Thymus (tissue), 11 donors: ENCODE measurements at regions not wholly inside any gene's neighbourhood (a gene's known extent, or its start where the extent isn't known, plus 50 kb on each side); places are given as distances from the start of the nearest gene placed in this dataset.

Source experiments
- DNase-seq, 9 donors: peaks; one replicate each; pipeline ENCODE4 v3.0.0-alpha.2; 2013; ENCODE audit warnings: low spot score in 9 of 9, low read depth in 6 of 9, missing footprints in 1 of 9
- H3K27ac ChIP-seq, 2 donors: one replicate each; pipeline ENCODE4 v1.5.1; 2013; ENCODE audit warnings: control low read depth in 1 of 2, low read depth in 1 of 2, low read length in 1 of 2, mild to moderate bottlenecking in 1 of 2, moderate library complexity in 1 of 2
- H3K27me3 ChIP-seq, 2 donors: one replicate each; pipeline ENCODE4 v1.5.1; 2013; ENCODE audit warnings: low read length in 1 of 2; ENCODE audit not compliant: control insufficient read depth in 2 of 2, insufficient read depth in 1 of 2
- H3K36me3 ChIP-seq, 2 donors: one replicate each; pipeline ENCODE4 v1.5.1; 2013; ENCODE audit warnings: low read length in 1 of 2, mild to moderate bottlenecking in 1 of 2, moderate library complexity in 1 of 2; ENCODE audit not compliant: control insufficient read depth in 2 of 2, insufficient read depth in 2 of 2
- H3K4me1 ChIP-seq, 2 donors: one replicate each; pipeline ENCODE4 v1.5.1; 2013; ENCODE audit warnings: low read length in 2 of 2; ENCODE audit not compliant: control insufficient read depth in 2 of 2, insufficient read depth in 2 of 2
- H3K4me3 ChIP-seq, 2 donors: one replicate each; pipeline ENCODE4 v1.5.1; 2013; ENCODE audit warnings: low read length in 2 of 2, control low read depth in 1 of 2, mild to moderate bottlenecking in 1 of 2
- H3K9me3 ChIP-seq, 2 donors: one replicate each; pipeline ENCODE4 v1.5.1; 2013; ENCODE audit warnings: low read length in 1 of 2, mild to moderate bottlenecking in 1 of 2; ENCODE audit not compliant: control insufficient read depth in 2 of 2, insufficient read depth in 1 of 2
- WGBS: extraction: QIAGEN DNeasy Blood & Tissue Kit; methylation state at CpG from one replicate; pipeline ENCODE4 v1.1.7; 2013; 5-methylcytosine and 5-hydroxymethylcytosine counted together
- donor health status: healthy.

DNA sequence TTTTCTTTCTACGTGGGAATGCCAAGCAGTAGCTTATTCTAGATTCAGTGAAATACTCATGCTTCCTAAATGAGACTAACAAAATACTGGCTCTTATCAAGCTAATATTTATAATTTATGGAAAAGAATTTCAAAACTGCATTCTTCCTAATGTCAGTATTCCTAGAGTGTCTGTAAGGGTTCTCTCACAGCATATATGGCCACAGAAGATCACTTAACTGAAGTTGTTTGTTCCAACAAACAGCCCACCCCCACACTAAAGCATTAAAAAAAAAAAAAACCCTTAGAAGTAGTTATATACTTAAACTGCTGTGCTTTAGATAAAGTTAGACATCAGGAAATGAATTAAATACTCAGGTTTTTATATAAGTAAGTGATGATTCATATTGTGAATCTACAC, 247.7 kb upstream of the HSF2 start:
- WGBS = 93% methylated on average over 1 of the region's 1 CpG

DNA sequence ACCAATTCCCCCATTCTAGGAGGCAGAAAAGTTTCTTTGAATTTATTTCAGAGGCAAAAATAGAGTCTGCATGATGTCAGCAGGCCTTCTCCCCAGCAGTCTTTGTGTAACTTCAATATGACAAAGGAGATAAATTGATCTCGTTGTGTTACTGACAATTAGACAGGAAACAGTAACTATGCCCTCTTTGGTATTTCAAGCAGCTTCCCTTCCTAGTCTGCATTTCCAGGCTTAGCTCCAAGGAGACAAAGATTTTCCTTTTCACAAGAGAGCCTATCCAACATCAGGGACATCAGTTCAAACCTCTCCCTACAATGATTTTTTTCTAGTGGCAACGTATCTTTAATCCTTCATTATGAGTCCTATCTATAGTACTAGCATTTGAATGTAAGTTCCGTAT, 245.9 kb upstream of the HSF2 start:
- WGBS = 76% methylated on average over 3 of the region's 3 CpGs

More for the DNA sequence above, 247.7 kb upstream of the HSF2 start:
- DNase-seq = no peak
- Histone ChIP-seq H3K27ac (no peak overlapping the region), H3K27me3 (no peaks in the 10 kb centered on the region), H3K4me1 (no peaks in the 10 kb centered on the region), H3K36me3 (no peaks in the 10 kb centered on the region), H3K9me3 (no peaks in the 10 kb centered on the region), H3K4me3 (no peak overlapping the region)

DNA sequence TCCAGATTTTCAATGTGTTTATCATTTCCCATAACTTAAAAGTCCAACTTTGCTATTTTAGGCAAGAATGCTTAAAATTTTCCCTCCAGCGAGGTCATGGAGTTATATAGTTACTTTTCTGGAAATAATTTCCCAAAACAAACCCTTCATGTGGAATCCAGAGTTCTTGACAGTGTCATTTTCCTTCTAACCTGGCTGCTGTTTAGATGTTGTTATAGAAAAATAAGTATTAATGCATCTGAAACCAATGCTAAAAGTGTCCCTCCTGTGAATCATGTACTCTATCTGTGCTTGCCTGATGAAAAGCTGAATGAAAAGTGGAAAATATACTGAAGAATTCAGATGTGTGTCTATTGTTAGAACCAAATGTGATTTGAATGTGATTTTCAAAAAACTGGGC, 245.3 kb upstream of the HSF2 start:
- Histone ChIP-seq H3K27ac (no peak overlapping the region), H3K4me3 (no peak overlapping the region), H3K36me3 (no peaks in the 10 kb centered on the region), H3K27me3 (no peaks in the 10 kb centered on the region), H3K4me1 (no peaks in the 10 kb centered on the region), H3K9me3 (no peaks in the 10 kb centered on the region)
- 94% methylated on average over 1 of the region's 1 CpG for WGBS
- DNase-seq = no peak

More for the DNA sequence above, 245.9 kb upstream of the HSF2 start:
- no peaks in the 10 kb centered on the region for H3K9me3 ChIP-seq
- no peaks in the 10 kb centered on the region for H3K36me3 ChIP-seq
- no peak for DNase-seq
- H3K4me1 ChIP-seq = no peaks in the 10 kb centered on the region
- no peak overlapping the region for H3K27ac ChIP-seq
- no peak overlapping the region for H3K4me3 ChIP-seq
- no peaks in the 10 kb centered on the region for H3K27me3 ChIP-seq

DNA sequence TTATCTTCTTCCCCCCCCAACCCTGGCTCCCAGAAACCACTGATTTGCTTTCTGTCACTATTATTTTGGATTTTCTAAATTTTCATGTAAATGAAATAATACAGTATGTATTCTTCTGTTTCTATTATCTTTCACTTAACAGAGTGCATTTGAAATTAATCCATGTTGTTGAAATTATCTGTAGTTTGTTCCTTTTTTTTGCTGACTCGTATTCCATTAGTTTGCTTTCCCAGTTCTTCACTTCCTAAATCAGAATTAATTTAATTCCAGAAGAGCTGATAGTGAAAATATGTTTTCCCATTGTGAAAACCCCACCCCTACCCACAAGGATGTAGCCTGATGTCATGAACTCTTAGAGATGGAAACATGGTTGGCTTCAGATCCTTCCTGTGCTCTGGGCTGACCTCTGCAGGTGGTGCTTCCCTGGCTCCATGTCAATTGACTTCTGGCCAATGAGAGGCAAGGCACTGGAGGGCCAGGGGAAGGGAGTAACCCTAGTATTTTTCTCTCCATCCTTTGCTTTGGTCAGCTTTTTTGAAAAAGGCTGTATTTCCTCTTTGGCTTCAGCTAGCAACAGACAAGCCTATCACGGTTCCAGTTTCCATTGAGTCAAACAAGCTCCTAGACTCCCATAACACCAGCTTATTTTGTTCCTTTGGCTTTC, 244.4 kb upstream of the HSF2 start:
- WGBS = 86% methylated on average over 2 of the region's 2 CpGs
- no peaks in the 10 kb centered on the region for H3K4me1 ChIP-seq
- H3K36me3 ChIP-seq = no peaks in the 10 kb centered on the region
- no peak overlapping the region for H3K4me3 ChIP-seq
- no peak overlapping the region for H3K27ac ChIP-seq
- DNase-seq = no peak
- H3K27me3 ChIP-seq = no peaks in the 10 kb centered on the region
- no peaks in the 10 kb centered on the region for H3K9me3 ChIP-seq

DNA sequence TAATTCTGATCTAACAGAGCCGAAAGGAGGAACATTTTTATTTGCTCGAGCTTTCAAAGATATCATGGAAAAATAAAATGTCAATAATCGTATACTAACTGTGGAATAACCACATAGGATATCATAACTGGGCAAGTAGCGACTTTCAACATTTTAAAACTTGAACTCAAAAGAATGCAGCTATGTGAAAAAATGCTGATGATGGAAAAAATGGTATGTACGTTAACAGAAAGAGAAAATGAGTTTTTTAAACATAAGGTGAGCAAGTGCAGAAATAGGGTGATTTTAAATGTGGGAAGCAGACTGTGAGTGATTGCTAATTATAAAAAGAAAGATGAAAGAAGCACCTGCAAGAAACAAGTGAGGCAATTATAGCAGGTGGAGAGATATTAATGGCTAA, 238.3 kb upstream of the HSF2 start:
- no peaks in the 10 kb centered on the region for H3K27me3 ChIP-seq
- no peak overlapping the region for H3K4me3 ChIP-seq
- no peaks in the 10 kb centered on the region for H3K36me3 ChIP-seq
- peaks cover 0 to 9% of the 10 kb centered on the region in 2 donors for H3K9me3 ChIP-seq
- 93% methylated on average over 5 of the region's 5 CpGs for WGBS
- no peak for DNase-seq
- no peak overlapping the region for H3K27ac ChIP-seq
- no peaks in the 10 kb centered on the region for H3K4me1 ChIP-seq

DNA sequence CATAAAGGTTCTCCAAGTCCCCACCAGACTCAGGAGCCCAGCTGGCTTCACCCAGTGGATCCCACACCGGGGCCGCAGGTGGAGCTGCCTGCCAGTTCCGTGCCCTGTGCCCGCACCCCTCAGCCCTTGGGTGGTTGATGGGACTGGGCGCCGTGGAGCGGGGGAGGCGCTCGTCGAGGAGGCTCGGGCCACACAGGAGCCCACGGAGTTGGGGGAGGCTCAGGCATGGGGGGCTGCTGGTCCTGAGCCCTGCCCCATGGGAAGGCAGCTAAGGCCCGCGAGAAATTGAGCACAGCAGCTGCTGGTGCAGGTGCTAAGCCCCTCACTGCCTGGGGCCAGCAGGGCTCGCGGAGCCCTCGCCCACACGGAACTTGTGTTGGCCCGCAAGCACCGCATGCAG, 234.4 kb upstream of the HSF2 start:
- WGBS = 91% methylated on average over 20 of the region's 20 CpGs
- no peaks in the 10 kb centered on the region for H3K4me1 ChIP-seq
- no peak overlapping the region for H3K4me3 ChIP-seq
- no peak for DNase-seq
- H3K9me3 ChIP-seq = peaks cover 0 to 9% of the 10 kb centered on the region in 2 donors
- no peak overlapping the region for H3K27ac ChIP-seq
- H3K36me3 ChIP-seq = no peaks in the 10 kb centered on the region
- no peaks in the 10 kb centered on the region for H3K27me3 ChIP-seq

DNA sequence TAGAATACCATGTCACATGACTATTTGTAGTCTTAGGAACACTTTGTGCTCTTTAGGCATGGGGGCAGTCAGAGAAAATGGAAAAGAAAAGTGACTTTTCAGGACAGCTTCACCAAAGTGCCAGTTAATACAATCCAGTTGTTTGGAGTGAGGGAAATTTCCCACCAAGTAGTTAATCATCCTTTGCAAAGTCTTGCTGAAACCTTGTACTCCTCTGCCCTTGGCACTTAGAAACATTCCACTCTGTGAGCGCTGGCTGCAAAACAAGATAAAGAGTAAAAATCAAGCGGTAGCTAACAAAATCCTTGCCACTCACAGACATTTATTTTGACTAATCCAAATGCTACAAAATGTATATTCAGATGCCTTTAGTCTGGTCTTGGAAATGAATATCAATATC, 229.2 kb upstream of the HSF2 start:
- Histone ChIP-seq H3K9me3 (peaks cover 0 to under 1% of the 10 kb centered on the region in 2 donors), H3K36me3 (no peaks in the 10 kb centered on the region), H3K27ac (no peak overlapping the region), H3K4me1 (no peaks in the 10 kb centered on the region), H3K4me3 (no peak overlapping the region), H3K27me3 (no peaks in the 10 kb centered on the region)
- WGBS = 97% methylated on average over 2 of the region's 2 CpGs
- DNase-seq = no peak

DNA sequence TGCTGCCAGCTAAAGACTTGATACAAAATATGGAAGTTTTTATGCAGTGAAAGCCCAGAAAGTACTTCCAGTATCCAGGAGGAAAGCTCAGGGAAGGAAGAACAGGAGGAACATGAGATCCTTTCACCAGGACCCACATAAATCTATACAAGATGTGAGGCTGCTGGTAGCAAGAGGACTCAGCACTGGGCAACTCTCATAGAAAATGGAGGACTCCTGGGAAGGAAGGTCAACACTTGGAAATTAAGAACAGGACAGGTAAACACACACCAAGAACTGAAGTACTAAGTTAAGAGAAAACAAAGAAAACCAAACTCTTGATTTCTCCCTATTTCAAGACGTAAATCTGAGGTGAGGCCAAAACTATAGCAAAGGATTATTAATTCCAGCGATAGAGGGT, 220.5 kb upstream of the HSF2 start:
- WGBS = 98% methylated on average over 2 of the region's 2 CpGs
- no peaks in the 10 kb centered on the region for H3K36me3 ChIP-seq
- DNase-seq = no peak
- H3K4me1 ChIP-seq = no peaks in the 10 kb centered on the region
- no peak overlapping the region for H3K27ac ChIP-seq
- H3K9me3 ChIP-seq = no peaks in the 10 kb centered on the region
- no peaks in the 10 kb centered on the region for H3K27me3 ChIP-seq
- H3K4me3 ChIP-seq = no peak overlapping the region

DNA sequence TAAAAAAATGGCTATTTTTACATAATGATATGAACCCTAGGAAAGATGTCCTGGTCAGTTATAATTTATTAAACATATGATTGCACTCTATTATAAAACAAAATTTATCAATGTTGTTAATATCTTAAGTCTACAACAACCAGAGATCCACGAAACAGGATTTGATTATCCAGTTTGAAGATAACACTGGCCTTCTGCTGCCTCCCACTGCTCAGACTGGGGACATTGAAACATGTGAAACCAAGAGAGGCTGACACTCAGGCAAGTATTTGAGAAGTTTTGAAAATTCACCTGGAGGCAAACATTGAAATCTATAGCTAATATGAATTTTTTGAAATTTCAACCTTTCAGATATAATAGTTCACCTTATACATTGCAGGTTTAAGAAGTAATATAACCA, 219.3 kb upstream of the HSF2 start:
- Histone ChIP-seq H3K27me3 (no peaks in the 10 kb centered on the region), H3K36me3 (no peaks in the 10 kb centered on the region), H3K4me3 (no peak overlapping the region), H3K4me1 (no peaks in the 10 kb centered on the region), H3K27ac (no peak overlapping the region), H3K9me3 (no peaks in the 10 kb centered on the region)
- DNase-seq = no peak
- WGBS = 59% methylated on average over 1 of the region's 1 CpG

DNA sequence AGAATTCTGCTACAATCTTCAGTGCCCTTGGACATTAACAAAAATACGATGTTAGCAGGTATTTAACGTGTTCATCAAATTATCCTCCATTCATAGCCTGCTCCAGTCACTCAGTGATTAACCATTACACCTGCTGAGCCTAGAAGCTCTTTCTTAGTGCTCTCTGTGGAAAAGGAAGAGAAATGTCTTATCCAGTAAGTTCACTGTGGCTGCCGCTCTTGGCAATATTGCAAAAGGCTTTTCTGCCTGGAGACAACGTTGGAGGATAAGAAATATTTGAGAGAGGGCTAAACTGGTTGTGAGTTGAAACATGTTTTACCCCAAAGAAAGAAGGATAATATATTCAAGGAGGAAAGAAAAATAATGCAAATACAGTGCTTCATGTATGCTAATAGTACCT, 217.4 kb upstream of the HSF2 start:
- H3K4me3 ChIP-seq = no peak overlapping the region
- no peaks in the 10 kb centered on the region for H3K36me3 ChIP-seq
- no peaks in the 10 kb centered on the region for H3K9me3 ChIP-seq
- H3K4me1 ChIP-seq = no peaks in the 10 kb centered on the region
- H3K27ac ChIP-seq = no peak overlapping the region
- 89% methylated on average over 4 of the region's 4 CpGs for WGBS
- DNase-seq = no peak
- no peaks in the 10 kb centered on the region for H3K27me3 ChIP-seq
